CD14-positive monocyte (primary cell): ENCODE measurements at regions not wholly inside any gene's neighbourhood (a gene's known extent, or its start where the extent isn't known, plus 50 kb on each side); places are given as distances from the start of the nearest gene placed in this dataset.

Experiments used
- DNase-seq, 3 donors: peaks; one replicate each; pipeline ENCODE4 v3.0.0-alpha.2; 2011 to 2022
- H2AFZ ChIP-seq: 2 replicates; pipeline ENCODE4 v1.6.0; 2012; ENCODE audit warnings: mild to moderate bottlenecking, low read depth, low read length, inconsistent platforms; ENCODE audit not compliant: insufficient read depth, poor library complexity, severe bottlenecking
- H3K27ac ChIP-seq, 2 donors: 1 replicate in 1 of 2; 2 replicates in 1 of 2; pipeline ENCODE4 v1.5.1; 2012 to 2013; ENCODE audit warnings: low read length in 2 of 2, control low read depth in 1 of 2, inconsistent platforms in 1 of 2, low read depth in 1 of 2, mild to moderate bottlenecking in 1 of 2
- H3K27me3 ChIP-seq, 2 donors: one replicate each; pipeline versions ENCODE4 v1.6.0 to v1.6.1; 2011 to 2013; ENCODE audit warnings: low read length in 2 of 2; ENCODE audit not compliant: control insufficient read depth in 2 of 2, insufficient read depth in 2 of 2
- H3K36me3 ChIP-seq, 2 donors: replicated peaks in 1 of 2; 1 replicate in 1 of 2; 2 replicates in 1 of 2; pipeline versions ENCODE4 v1.5.1 to v1.6.1; 2012 to 2013; ENCODE audit warnings: low read length in 2 of 2, control low read depth in 1 of 2, inconsistent platforms in 1 of 2, mild to moderate bottlenecking in 1 of 2; ENCODE audit not compliant: insufficient read depth in 2 of 2, control insufficient read depth in 1 of 2
- H3K4me1 ChIP-seq, 2 donors: 1 replicate in 1 of 2; 2 replicates in 1 of 2; pipeline versions ENCODE4 v1.5.1 to v1.6.1; 2012 to 2013; ENCODE audit warnings: low read length in 2 of 2, control low read depth in 1 of 2, inconsistent platforms in 1 of 2, mild to moderate bottlenecking in 1 of 2, moderate library complexity in 1 of 2; ENCODE audit not compliant: insufficient read depth in 2 of 2, control insufficient read depth in 1 of 2
- H3K4me2 ChIP-seq: replicated peaks from 2 replicates; pipeline ENCODE3; 2012; ENCODE audit warnings: low read length, moderate library complexity, mild to moderate bottlenecking; ENCODE audit not compliant: poor library complexity, severe bottlenecking; ENCODE audit errors: extremely low read depth
- H3K4me3 ChIP-seq, 3 experiments: fragments of 200-600 bp in 1 of 3; sonication (generic) in 1 of 3; replicated peaks in 1 of 3; 1 replicate in 2 of 3; 2 replicates in 1 of 3; pipeline ENCODE4 v1.5.1; 2011 to 2013; ENCODE audit warnings: low read length in 3 of 3, mild to moderate bottlenecking in 3 of 3, control low read depth in 2 of 3, low read depth in 2 of 3, inconsistent platforms in 1 of 3, moderate library complexity in 1 of 3
- H3K79me2 ChIP-seq: 2 replicates; pipeline ENCODE4 v1.6.0; 2012; ENCODE audit warnings: mild to moderate bottlenecking, control low read depth, inconsistent platforms, low read length, moderate library complexity; ENCODE audit not compliant: insufficient read depth
- H3K9ac ChIP-seq: 2 replicates; pipeline ENCODE4 v1.6.0; 2017; ENCODE audit warnings: low read length, mild to moderate bottlenecking; ENCODE audit not compliant: insufficient read depth, poor library complexity, severe bottlenecking
- H3K9me3 ChIP-seq, 2 donors: replicated peaks in 1 of 2; 1 replicate in 1 of 2; 2 replicates in 1 of 2; pipeline versions ENCODE4 v1.5.1 to v1.6.1; 2012 to 2013; ENCODE audit warnings: low read length in 2 of 2, control low read depth in 1 of 2; ENCODE audit not compliant: control insufficient read depth in 1 of 2, insufficient read depth in 1 of 2
- H4K20me1 ChIP-seq: 2 replicates; pipeline ENCODE4 v1.6.0; 2012; ENCODE audit warnings: mild to moderate bottlenecking, low read length, control low read depth, moderate library complexity; ENCODE audit not compliant: insufficient read depth
- H3K27ac Mint-ChIP-seq, 7 donors: one replicate each; pipeline ENCODE4 v1.8.0; 2020; ENCODE audit warnings: mild to moderate bottlenecking in 7 of 7, mixed read lengths in 7 of 7, moderate library complexity in 6 of 7, inconsistent platforms in 2 of 7
- H3K27me3 Mint-ChIP-seq, 3 donors: one replicate each; pipeline ENCODE4 v1.8.0; 2021 to 2022; ENCODE audit warnings: low read depth in 3 of 3, mild to moderate bottlenecking in 3 of 3, mixed read lengths in 3 of 3, moderate library complexity in 3 of 3, inconsistent platforms in 1 of 3
- H3K36me3 Mint-ChIP-seq, 2 donors: one replicate each; pipeline ENCODE4 v1.8.0; 2020; ENCODE audit warnings: mixed read lengths in 2 of 2, inconsistent platforms in 1 of 2, mild to moderate bottlenecking in 1 of 2
- H3K4me1 Mint-ChIP-seq: one replicate; pipeline ENCODE4 v1.8.0; 2020; ENCODE audit warnings: mild to moderate bottlenecking, mixed read lengths
- H3K4me3 Mint-ChIP-seq, 2 donors: one replicate each; pipeline ENCODE4 v1.8.0; 2020; ENCODE audit warnings: mild to moderate bottlenecking in 2 of 2, mixed read lengths in 2 of 2, moderate library complexity in 1 of 2
- H3K9me3 Mint-ChIP-seq, 7 donors: one replicate each; pipeline ENCODE4 v1.8.0; 2020 to 2022; ENCODE audit warnings: mixed read lengths in 7 of 7, mild to moderate bottlenecking in 6 of 7, moderate library complexity in 6 of 7, inconsistent platforms in 2 of 7
- WGBS: methylation state at CpG from one replicate; pipeline ENCODE4 v1.1.5; 2013; ENCODE audit warnings: missing lambda C conversion rate; ENCODE audit not compliant: insufficient coverage; 5-methylcytosine and 5-hydroxymethylcytosine counted together
- intact Hi-C, 2 donors: fragments of 100-400 bp; cut with micrococcal nuclease; formaldehyde crosslinking; loops; one replicate each; pipeline versions ENCODE4 v1.15.0 to v1.15.1; 2023
- TF ChIP-seq, protein P1 (sequence below): fragments of 200-600 bp; IDR thresholded peaks from one replicate; pipeline ENCODE4 v1.8.0; 2022; ENCODE audit warnings: antibody characterized with exemption, mild to moderate bottlenecking

DNA sequence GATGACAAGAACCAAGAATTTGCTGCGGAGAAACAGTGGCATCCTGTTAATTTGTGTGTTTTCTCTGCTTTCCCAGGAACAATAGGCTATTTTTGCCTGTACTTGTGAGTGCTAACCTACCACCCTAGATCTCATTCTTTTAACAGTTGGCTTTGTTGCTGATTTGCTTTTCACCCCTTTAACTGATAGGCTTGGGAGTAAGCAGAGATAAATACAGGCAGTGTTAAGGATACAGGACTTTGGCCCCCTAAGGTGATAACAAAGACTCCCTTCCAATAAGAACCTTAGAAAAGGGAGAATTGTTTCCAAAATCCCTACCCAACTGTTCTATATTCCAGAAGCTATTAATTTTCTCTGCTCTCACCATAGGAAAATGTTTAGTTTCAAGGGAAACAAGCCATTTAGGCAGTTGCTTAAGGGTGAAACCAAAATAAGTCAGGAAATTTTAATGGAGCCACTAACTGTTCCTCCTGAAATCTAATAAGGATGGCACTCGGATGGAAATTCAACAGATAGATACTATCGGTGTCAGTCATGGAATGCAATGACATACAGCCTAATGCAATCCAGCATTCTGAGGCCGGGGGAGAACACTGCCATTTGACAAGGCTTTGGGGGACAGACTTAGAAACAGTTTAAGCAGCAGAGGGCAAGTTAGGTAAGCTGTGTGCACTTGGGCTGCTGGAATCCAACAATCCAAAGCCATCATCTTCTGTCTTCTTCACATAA is 238.8 kb downstream of the RNF152 start:
- no peak for DNase-seq
- no peaks in the 10 kb centered on the region for H3K9me3 ChIP-seq
- H3K27me3 Mint-ChIP-seq, result peaks cover 3 to 7% (median 5%) of the 10 kb centered on the region in 3 donors
- no peak overlapping the region for H3K4me2 ChIP-seq
- no peak overlapping the region for H3K27ac ChIP-seq
- no peaks in the 10 kb centered on the region for H3K36me3 ChIP-seq
- no peaks in the 10 kb centered on the region for H3K27me3 ChIP-seq
- intact Hi-C loops, result no loop called here
- 92% methylated on average over 2 of the region's 4 CpGs for WGBS
- no peaks in the 10 kb centered on the region for H3K4me1 Mint-ChIP-seq
- H3K9me3 Mint-ChIP-seq, result peaks cover 2 to 8% (median 5%) of the 10 kb centered on the region in 7 donors
- TF ChIP-seq, protein P1, sequence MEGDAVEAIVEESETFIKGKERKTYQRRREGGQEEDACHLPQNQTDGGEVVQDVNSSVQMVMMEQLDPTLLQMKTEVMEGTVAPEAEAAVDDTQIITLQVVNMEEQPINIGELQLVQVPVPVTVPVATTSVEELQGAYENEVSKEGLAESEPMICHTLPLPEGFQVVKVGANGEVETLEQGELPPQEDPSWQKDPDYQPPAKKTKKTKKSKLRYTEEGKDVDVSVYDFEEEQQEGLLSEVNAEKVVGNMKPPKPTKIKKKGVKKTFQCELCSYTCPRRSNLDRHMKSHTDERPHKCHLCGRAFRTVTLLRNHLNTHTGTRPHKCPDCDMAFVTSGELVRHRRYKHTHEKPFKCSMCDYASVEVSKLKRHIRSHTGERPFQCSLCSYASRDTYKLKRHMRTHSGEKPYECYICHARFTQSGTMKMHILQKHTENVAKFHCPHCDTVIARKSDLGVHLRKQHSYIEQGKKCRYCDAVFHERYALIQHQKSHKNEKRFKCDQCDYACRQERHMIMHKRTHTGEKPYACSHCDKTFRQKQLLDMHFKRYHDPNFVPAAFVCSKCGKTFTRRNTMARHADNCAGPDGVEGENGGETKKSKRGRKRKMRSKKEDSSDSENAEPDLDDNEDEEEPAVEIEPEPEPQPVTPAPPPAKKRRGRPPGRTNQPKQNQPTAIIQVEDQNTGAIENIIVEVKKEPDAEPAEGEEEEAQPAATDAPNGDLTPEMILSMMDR, result no peak
- H3K79me2 ChIP-seq, result no peaks in the 10 kb centered on the region
- no peak overlapping the region for H3K4me3 Mint-ChIP-seq
- no peak overlapping the region for H3K4me3 ChIP-seq
- H3K27ac Mint-ChIP-seq, result no peak overlapping the region
- H3K9ac ChIP-seq, result no peak overlapping the region
- H4K20me1 ChIP-seq, result no peaks in the 10 kb centered on the region
- H3K4me1 ChIP-seq, result no peaks in the 10 kb centered on the region
- H3K36me3 Mint-ChIP-seq, result no peaks in the 10 kb centered on the region
- no peak overlapping the region for H2AFZ ChIP-seq

GRCh38 chr18:61651880-61652268 is 240.9 kb downstream of the RNF152 start:
- WGBS, result 100% methylated on average over 1 of the region's 4 CpGs
- Mint-ChIP-seq H3K36me3 (no peaks in the 10 kb centered on the region), H3K4me1 (no peaks in the 10 kb centered on the region), H3K27ac (no peak overlapping the region), H3K27me3 (peaks cover 2 to 5% (median 4%) of the 10 kb centered on the region in 3 donors), H3K9me3 (peaks cover 0 to 3% (median 1%) of the 10 kb centered on the region in 7 donors), H3K4me3 (no peak overlapping the region)
- TF ChIP-seq, protein P1, result no peak
- Histone ChIP-seq H2AFZ (no peak overlapping the region), H3K36me3 (no peaks in the 10 kb centered on the region), H3K27ac (no peak overlapping the region), H3K9me3 (no peaks in the 10 kb centered on the region), H3K4me3 (no peak overlapping the region), H3K9ac (no peak overlapping the region), H3K4me1 (no peaks in the 10 kb centered on the region), H3K27me3 (no peaks in the 10 kb centered on the region), H3K4me2 (no peak overlapping the region), H3K79me2 (no peaks in the 10 kb centered on the region), H4K20me1 (no peaks in the 10 kb centered on the region)
- intact Hi-C loops, result no loop called here
- no peak for DNase-seq
